Frontal cortex (tissue), 3 donors: ENCODE measurements at regions not wholly inside any gene's neighbourhood (a gene's known extent, or its start where the extent isn't known, plus 50 kb on each side); places are given as distances from the start of the nearest gene placed in this dataset.

Experiments
- DNase-seq, 2 donors: peaks; one replicate each; pipeline ENCODE4 v3.0.0; 2012; ENCODE audit warnings: low spot score in 2 of 2
- FAIRE-seq: peaks from 2 replicates; lab custom pipeline; 2012; peaks lifted over from hg19 to GRCh38; lab: Jason Lieb, UNC
- donor health status: control.
- donor health status: control.
- donor health status: control.

DNA sequence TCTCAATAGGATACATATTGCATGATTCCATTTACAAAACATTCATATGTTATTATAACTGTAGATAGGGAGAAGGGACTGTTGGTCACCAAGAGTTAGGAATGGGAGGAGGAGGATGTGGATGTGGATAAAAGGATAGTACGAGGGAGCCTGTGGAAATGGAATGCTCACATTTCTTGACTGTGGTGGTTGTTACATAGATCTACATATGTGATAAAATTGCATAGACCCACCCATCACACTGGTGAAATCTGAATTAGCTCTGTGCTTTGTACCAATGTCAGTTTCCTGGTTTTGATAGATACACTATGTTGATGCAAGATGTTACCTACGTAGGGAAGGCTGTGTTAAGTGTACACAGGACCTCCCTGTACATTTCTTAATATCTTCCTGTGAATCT is 233.5 kb upstream of the MTPN start:
- DNase-seq (no peak), FAIRE-seq (no peak)

DNA sequence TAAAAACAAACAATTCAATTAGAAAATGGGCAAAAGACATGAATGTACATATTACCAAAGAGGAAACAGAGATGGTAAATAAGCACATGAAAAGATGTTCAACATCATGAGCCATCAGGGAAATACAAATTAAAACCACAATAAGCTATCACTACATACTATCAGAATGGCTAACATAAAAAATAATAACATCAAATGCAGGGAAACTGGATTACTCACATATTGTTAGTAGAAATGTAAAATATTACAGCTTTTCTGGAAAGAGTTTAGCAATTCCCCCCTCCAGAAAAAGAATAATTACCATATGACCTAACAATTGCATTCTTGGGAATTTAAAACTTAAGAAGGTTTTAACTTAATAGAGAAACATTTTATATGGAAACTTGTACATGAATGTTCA is 232.9 kb upstream of the MTPN start:
- FAIRE-seq (no peak), DNase-seq (no peak)

DNA sequence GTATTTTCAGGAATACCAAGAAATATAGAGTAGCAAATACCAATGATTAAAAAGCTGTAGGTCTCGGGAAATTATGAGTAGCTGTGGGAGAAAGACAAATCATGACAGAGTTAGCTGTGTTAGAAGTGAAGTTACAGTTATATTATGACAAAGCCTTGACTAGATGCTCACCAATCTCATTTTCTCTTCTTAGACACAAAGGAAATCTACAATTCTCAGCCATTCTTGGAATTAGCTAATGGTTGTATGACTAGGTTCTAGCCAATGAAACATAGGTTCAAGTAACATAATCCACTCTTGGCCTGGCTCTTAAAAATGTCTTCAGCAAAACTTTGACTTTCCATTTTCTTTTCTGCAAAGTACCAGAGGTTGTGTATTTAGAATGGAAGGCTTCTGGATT is 228.8 kb upstream of the MTPN start:
- no peak for FAIRE-seq

DNA sequence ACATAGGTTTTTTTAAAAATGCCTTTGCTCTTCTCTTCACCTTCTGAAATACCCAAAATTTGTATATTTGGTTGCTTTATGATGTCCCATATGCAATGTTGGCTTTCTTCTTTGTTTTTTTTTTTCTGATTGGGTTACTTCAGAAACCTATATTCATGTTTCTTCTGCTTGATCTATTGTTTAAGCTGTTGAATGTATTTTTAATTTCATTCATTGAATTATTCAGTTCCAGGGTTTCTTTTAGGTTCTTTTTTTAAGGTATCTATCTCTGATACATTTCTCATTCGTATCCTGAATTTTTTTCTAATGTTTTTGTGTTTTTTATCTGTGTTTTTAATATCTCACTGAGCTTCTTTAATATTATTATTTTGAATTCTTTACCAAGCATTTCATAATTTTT is 221.0 kb upstream of the MTPN start:
- DNase-seq (no peak), FAIRE-seq (no peak)

More for the DNA sequence above, 228.8 kb upstream of the MTPN start:
- no peak for DNase-seq

DNA sequence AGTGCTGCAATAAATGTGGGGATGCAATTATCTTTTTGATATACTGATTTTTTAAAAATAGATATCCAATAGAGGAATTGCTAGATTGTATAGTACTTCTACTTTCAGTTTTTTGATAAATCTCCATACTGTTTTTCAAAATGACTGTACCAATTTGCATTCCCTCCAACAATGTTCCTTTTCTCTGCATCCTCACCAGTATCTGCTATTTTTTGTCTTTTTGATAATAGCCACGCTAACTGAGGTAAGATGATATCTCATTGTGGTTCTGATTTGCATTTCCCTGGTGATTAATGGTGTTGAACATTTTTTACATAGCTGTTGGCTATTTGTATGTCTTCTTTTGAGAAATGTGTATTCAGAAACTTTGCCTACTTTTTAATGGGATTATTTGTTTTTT is 217.7 kb upstream of the MTPN start:
- FAIRE-seq (no peak), DNase-seq (no peak)

DNA sequence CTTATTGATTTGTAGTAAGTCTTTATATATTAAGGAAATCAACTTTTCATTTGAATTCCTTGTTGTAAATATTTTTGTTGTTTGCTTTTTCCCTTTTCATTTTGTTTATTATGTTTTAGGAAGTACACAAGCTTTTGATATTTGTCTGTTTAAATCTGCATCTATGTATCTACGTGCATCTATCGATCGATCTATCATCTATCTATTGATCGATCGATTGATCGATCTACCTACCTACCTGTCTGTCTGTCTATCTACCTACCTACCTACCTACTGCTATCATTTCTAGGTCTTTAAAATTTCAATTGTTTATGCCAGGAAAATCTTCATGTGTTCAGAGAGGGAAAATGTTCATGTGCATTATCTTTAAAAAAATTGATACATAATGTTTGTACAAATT is 216.8 kb upstream of the MTPN start:
- FAIRE-seq (no peak), DNase-seq (no peak)

DNA sequence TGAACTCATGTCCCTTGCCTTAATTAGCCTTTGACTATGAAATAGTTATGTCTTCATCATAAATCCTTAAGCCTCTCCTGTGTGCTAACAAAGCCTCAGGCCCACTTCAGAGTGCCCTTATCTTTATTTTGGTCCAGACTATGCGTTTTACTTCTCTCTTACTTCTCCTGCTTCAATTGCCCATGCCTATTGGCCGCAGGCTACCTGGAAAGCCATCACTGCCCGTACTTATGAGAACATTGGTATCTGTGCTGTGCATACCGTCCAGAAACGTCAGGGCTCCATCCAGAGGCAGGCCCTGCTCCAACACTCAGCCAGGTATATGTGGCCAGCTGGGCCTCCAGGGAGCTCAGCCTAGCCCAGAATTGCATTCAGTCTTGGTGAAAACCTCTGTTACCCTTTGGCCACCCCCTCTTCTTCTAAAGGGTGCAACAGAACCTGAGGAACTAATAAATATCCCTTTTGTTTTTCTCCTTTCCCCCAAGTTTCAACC is 212.4 kb upstream of the MTPN start:
- FAIRE-seq (no peak), DNase-seq (no peak)

DNA sequence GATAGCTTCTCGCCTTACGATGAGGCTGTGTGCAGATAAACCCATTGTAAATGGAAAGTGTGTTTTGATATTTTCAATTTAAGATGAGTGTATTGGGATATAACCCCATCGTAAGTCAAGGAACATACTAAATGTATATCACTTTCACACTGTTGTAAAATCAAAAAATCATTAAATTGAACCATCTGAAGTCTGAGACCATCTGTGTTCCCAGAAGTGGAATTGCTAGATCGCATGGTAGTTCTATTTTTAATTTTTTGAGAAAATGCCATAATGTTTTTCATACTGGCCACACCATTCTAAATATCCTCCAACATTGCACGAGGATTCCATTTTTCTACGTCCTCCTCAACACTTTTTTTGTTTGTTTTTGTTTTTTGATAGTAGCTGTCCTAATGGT is 209.1 kb upstream of the MTPN start:
- DNase-seq (no peak), FAIRE-seq (no peak)

DNA sequence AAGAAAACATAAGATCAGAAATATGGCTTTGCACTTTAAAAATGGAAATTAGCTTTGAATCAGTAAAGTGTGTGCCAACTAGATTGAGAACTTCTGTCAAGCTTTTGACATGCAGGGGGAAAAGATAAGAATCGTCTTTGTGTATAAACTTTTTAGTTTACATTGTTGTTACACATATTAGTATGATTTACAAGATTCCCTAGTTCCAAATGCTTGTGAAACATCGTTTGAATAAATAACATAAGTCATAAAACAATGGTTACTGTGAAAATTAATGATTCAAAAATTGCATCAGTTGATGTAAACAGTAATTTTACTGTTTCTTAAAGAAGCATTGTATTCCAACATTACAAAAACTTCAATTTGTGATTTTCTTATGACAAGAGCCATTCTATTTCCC is 207.6 kb upstream of the MTPN start:
- DNase-seq, result no peak
- no peak for FAIRE-seq

DNA sequence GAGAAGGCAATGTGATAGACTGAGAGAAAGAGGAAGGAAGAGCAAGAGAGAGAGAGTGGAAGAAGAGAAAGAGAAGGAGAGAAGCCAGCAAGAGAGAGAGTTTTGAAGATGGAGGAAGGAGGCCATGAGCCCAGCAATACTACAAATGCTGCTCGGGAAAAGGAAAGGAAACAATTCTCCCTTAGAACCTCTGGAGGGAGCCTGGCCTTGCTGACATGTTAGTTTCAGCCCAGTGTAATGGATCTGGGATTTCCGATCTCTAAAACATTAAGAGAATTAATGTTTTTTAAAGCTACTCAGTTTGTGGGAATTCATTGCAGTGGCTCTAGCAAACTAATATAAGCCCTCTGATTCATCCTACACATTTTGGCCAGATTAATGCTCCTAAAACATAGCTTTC is 206.8 kb upstream of the MTPN start:
- DNase-seq (no peak), FAIRE-seq (no peak)

DNA sequence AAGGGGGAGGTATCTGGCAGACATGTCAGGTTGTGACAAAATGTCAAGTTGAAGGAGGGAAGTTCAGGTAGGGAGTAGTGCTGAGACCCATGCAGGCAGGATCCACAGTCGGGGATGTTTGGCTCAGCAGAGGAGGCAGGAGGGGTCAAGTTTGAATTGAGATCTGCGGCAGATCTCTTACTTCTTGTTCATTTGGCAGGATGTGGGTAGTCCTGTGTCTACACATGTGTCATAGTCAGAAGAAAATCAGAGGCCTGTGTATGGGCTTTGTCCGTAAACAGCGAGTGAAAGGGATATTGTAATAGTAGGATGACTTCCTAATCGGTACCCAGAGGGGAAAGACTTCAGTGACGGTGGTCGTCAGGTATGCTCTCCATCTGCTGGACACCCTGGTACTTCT is 203.8 kb upstream of the MTPN start:
- FAIRE-seq (no peak), DNase-seq (no peak)

DNA sequence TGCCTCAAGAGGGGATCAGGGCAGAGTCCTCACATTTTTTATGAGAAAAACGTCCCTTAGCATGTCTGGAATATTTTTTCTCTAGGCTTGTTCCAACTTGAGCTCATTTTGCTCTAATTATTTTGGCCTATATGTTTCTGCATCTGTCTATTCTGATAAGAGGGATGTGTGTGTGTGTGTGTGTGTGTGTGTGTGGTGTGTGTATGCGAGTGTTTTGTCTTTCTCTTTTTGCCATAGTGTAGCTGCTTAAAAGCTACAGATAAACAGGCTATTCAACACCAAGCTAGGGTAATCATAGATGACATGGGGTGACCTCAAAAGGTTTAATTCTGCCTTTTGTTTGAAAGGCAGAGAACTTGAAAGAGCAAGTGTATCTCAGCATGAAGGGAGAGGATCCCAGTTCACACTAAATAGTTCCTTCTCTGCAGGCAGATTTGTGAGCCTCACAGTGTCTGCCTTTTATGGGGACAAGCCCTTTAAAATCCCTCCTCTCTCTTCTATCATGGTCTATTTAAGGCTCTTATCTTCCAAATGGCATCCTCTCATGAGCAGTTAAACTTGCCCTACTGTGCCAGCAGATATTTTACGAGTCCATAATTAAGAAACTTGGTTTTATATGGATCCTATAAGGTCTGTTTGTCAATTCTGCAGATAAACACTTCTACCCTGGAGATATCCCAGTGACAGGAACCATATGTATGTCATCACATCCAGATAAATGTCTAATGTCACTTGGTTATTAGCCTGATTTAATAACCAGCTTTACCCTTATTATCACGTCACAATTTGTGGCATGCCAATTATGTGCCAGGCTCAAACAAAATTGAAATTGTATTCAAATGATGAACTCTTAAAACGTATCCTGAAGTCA is 202.9 kb upstream of the MTPN start:
- DNase-seq, result no peak
- no peak for FAIRE-seq

DNA sequence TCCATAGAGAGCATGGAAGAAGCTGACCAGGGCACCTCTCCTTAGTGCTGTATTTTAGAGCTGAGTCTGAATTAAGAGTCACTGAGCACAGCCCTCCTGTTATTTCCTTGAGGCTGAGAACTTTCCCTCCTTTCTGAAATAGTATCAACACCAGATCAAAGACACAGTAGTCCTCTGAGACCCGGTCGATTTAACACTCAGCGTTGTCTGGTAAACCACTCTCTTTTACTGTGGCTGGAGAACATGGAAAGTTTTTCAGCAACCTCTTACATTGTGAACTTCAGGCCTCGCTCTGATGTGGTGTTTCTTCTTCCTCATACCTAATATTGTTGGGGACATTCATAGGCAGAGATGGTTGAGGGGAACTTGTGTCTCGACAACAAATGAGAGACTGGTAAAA is 202.0 kb upstream of the MTPN start:
- FAIRE-seq (no peak), DNase-seq (no peak)

DNA sequence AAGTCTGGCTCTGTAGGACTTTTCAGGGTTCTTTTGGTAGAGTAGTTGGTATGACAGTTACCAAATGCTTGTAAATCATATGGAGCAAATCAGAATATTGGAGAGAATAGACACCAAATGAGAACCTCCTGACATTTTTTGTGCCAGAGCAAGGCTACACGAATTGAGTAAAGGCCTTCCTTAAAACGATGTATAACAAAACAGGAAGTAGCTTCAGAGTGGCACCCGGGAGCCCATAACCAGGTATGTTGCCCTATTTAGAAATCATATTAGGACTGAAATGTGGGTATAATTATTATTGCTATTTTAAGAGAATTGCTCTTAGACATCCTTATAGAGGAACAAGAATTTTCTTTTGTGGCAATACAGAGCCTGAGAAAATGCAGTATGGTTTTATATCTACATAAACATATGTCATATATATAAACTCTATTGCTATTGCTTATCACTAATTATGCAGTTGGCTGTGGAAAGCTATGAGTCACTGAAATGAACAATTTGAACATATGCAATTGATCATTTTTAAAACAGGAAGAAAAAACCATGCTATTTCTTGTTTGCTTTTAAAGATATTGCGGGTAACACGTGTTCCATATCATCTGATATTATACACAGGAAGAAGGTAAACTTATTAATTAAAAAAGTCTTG is 197.4 kb upstream of the MTPN start:
- FAIRE-seq, result no peak
- no peak for DNase-seq

DNA sequence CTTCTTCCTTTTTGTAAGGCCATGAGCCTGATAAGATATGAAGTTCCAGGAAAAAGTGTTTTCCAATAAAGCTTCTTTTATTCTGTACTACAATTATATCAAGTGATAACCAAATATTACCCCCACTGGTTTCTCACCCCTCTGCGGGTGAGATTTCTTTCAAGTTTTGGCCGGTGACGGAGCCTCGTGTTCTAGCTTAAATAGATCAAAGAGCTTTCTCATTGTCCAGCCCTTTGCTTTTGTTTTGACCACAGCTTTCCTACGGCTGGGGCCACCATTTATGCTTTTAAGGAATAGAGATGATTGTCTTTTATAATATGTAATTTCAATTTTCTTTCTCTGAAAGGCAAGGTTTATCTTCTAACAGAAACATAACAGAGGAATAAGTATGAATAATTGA is 196.7 kb upstream of the MTPN start:
- FAIRE-seq, result no peak

DNA sequence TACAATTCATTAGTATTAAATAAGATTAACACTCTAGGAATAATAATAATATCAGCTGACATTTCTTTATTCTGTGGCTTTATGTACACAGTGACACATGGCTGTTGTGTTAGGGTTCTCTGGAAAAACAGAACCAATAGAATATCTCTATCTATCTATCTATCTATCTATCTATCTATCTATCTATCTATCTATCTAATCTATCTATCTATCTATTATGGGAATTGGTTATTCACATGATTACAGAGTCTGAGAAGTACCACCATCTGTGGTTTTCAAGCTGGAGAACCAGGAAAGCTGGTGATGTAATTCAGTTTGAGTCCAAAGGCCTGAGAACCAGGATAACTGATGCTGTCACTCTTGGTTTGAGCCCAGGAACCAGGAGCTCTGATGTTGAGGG is 194.1 kb upstream of the MTPN start:
- DNase-seq (no peak), FAIRE-seq (no peak)

More for the DNA sequence above, 196.7 kb upstream of the MTPN start:
- DNase-seq, result no peak

DNA sequence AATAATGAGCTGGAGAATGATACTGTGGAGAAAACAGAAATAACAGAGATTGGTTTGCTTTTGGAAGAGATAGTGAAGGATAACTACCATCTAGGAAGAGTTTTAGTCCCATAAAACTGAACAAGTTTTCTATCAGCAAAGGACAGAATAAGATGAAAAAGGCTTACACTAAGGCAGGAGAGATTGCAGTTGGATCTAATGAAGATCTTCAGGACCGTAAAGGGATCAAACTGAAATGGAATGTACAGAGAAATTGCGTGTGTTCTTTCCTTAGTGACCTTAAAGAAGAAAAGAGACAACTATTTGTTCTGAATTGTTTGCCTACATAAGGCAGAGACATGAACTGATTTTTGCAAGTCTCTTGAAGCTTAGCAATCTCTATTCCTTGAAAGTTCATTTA is 191.7 kb upstream of the MTPN start:
- DNase-seq (no peak), FAIRE-seq (no peak)

DNA sequence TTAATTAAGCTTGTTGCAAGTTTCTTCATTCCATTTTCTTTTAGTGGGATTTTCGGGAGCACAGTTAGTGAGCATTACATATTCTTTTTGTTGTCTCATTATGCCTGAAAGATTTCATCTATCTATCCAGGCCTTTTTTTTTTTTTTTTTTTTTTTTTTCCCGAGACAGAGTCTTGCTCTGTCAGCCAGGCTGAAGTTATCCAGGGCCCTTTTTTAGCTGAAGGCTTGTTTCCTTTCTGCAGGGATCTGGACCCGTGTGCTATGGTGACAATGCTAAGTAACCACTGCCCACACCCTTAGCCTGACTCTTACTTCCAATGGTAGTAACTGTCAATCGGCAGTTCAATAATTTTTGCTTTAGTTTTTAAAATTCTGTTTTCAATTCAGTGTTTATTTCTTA is 190.8 kb upstream of the MTPN start:
- FAIRE-seq, result no peak
- DNase-seq, result no peak

DNA sequence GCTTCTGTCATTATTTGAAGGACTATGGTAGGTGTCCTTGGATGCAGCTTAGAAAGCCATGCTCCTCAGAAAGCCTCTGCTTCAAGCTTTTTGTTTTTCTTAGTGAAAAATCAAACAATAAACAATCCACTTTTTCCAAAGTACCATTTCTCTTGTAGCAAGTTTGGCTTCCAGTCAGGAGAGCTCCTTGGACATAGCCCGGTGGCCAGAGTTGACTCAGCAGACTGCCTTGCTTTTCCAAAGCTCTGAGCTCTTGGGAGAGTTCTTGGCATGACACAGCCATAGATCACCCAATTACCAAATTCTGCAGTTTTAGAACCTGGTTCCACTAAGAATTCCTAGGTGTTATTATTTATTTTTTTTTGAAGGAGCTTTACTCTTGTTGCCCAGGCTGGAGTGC is 189.4 kb upstream of the MTPN start:
- no peak for DNase-seq
- no peak for FAIRE-seq

DNA sequence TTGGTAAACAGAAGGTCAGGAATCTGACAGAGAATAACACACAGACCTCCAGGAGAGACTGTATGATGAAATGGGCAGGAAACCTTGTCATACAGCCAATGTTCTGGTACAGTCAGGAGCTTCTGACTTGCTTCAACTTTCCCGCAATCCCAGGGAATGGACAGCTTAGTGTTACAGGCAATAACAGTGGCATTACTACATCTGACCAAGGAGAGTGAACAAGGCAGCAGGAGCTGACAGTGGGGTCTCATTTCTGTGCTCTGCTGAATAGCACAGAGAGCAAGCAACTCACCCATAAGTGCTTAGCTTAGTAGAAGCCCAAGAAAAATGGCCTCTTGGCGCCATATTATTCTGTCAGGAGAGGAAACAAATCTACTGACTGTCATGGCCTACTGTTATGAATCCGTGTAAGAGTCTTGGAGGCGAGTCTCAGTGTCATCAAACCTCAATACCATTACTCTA is 186.2 kb upstream of the MTPN start:
- DNase-seq, result no peak
- no peak for FAIRE-seq

DNA sequence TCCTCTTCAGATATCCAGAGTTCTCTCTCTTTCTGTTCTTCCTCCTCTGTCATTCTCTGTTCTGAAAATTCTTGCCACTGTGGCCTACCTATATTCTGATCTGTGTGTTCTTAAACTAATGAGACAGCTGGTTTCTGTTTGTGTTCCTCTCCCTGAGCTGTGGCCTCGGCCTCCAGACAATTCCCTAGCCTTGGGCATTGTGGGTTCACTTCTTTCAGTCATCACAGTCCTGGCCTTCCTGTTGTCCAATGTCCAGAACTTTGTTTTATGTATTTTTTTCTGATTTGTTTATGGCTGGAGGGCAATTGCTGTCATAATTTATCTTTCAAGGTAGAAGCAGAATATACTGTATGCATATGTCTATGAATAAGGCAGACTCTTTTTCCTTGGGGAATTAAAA is 173.2 kb upstream of the MTPN start:
- FAIRE-seq (no peak), DNase-seq (no peak)
